ENCODE measurements at regions not wholly inside any gene's neighbourhood (a gene's known extent, or its start where the extent isn't known, plus 50 kb on each side); places are given as distances from the start of the nearest gene placed in this dataset.

- H3K27ac ChIP-seq, result no peak overlapping the region
- no peak for TF ChIP-seq CTCF (conservative IDR thresholded peaks at IDR 0.05)
Measured at GRCh38 chr11:19661827-19662226, 50.8 kb upstream of the NAV2 start.

- no peak for TF ChIP-seq CTCF (conservative IDR thresholded peaks at IDR 0.05)
- H3K27ac ChIP-seq, result peak overlapping the region; percentile 36; the same call in 1 of the 2 replicates
Measured at GRCh38 chr11:19660076-19660475, 52.6 kb upstream of the NAV2 start.

GRCh38 chr11:19659529-19659928 lies 53.1 kb upstream of the NAV2 start:
- TF ChIP-seq CTCF (conservative IDR thresholded peaks at IDR 0.05), result no peak
- peak overlapping the region; percentile 36; the same call in 1 of the 2 replicates for H3K27ac ChIP-seq

- H3K27ac ChIP-seq, result no peak overlapping the region
- TF ChIP-seq CTCF (conservative IDR thresholded peaks at IDR 0.05), result no peak; the same call in 1 of the 2 replicates
Measured at GRCh38 chr11:19658344-19658743, 54.3 kb upstream of the NAV2 start.

- no peak overlapping the region for H3K27ac ChIP-seq
Measured at GRCh38 chr11:19656140-19656541, 56.5 kb upstream of the NAV2 start.

GRCh38 chr11:19652623-19653375 lies 59.8 kb upstream of the NAV2 start:
- no peak overlapping the region for H3K27ac ChIP-seq

More at GRCh38 chr11:19656140-19656541, 56.5 kb upstream of the NAV2 start:
- no peak for TF ChIP-seq CTCF (conservative IDR thresholded peaks at IDR 0.05)

GRCh38 chr11:19651653-19652052 lies 61.0 kb upstream of the NAV2 start:
- no peak overlapping the region for H3K27ac ChIP-seq
- no peak for TF ChIP-seq CTCF (conservative IDR thresholded peaks at IDR 0.05)

More at GRCh38 chr11:19652623-19653375, 59.8 kb upstream of the NAV2 start:
- TF ChIP-seq CTCF (conservative IDR thresholded peaks at IDR 0.05), result no peak
